ENCODE measurements at regions not wholly inside any gene's neighbourhood (a gene's known extent, or its start where the extent isn't known, plus 50 kb on each side); places are given as distances from the start of the nearest gene placed in this dataset.

DNA sequence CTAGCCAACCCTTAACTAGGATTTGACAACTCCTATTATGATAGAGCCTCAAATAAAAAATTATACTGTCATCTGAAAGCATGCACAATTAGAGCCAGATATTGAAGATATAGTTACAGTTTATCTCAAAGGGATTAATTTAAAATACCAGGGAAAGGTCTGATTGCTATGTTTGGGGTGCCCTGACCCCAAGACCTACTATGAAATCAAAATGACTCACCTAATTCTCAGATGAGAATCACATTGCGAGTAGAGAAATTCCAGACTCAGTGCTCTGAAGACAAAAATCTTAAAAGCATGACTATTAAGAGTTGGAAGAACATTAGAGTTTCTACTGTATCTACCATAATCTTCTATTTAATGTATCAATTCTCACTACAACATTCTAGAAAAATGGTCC, 297.1 kb downstream of the AHR start:
- no peaks in the 10 kb centered on the region for H3K36me3 ChIP-seq (ENCODE audit: insufficient read depth, low read length)
- peaks cover 20% of the 10 kb centered on the region for H3K4me1 ChIP-seq (ENCODE audit: control insufficient read depth, insufficient read depth, low read length)
- no peaks in the 10 kb centered on the region for H3K27me3 ChIP-seq (ENCODE audit: control insufficient read depth, insufficient read depth, low read length)
- H3K4me2 ChIP-seq (ENCODE audit: low read length): no peak overlapping the region
- H3K9ac ChIP-seq (ENCODE audit: low read depth, low read length): no peak overlapping the region
- no peak overlapping the region for H3K4me3 ChIP-seq (ENCODE audit: low read length)
- H3K9me3 ChIP-seq (replicated peaks; ENCODE audit: low read length): no peaks in the 10 kb centered on the region

DNA sequence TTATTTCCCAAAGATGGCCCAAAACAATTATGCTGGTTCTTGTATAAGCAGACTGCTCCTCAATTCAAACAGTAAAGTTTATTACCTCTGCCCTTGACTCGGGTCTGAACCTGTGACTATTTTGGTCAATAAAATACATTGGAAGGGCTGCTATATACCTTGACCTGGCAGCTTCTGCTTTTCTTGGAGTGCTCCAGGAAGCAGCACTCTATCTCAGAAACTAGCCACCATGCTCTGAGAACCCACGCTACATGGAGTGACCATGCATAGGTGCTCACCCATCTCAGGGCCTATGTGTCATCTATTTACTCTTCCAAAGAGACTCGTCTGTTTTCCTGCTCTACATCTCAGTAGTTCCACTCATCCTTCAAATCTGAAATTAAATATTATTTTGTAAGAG, 299.9 kb downstream of the AHR start:
- H3K4me1 ChIP-seq (ENCODE audit: control insufficient read depth, insufficient read depth, low read length): peaks cover 29% of the 10 kb centered on the region
- H3K36me3 ChIP-seq (ENCODE audit: insufficient read depth, low read length): no peaks in the 10 kb centered on the region
- no peaks in the 10 kb centered on the region for H3K27me3 ChIP-seq (ENCODE audit: control insufficient read depth, insufficient read depth, low read length)
- no peaks in the 10 kb centered on the region for H3K9me3 ChIP-seq (replicated peaks; ENCODE audit: low read length)
- no peak overlapping the region for H3K4me2 ChIP-seq (ENCODE audit: low read length)
- H3K4me3 ChIP-seq (ENCODE audit: low read length): no peak overlapping the region
- no peak overlapping the region for H3K9ac ChIP-seq (ENCODE audit: low read depth, low read length)

DNA sequence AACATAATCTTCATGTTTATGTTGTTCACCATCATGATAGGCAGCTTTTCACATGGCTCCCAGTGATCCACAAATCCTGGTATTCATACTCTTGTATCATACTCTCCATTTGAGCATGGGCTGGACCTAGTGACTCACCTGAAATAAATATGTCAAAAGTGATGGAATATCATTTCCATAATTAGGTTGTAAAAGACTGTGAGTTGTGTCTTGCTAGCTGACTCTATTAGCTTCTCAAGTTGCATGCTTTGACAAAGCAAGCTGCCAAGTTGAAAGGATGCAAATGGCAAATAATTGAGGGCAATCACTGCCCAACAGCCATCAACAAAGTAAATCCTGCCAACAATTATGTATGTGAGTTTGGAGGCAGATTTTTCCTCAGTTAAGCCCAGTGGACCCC, 300.4 kb downstream of the AHR start:
- Histone ChIP-seq H3K27me3 (ENCODE audit: control insufficient read depth, insufficient read depth, low read length) (no peaks in the 10 kb centered on the region), H3K9me3 (replicated peaks; ENCODE audit: low read length) (no peaks in the 10 kb centered on the region), H3K36me3 (ENCODE audit: insufficient read depth, low read length) (no peaks in the 10 kb centered on the region), H3K4me1 (ENCODE audit: control insufficient read depth, insufficient read depth, low read length) (peaks cover 29% of the 10 kb centered on the region), H3K9ac (ENCODE audit: low read depth, low read length) (no peak overlapping the region), H3K4me3 (ENCODE audit: low read length) (no peak overlapping the region), H3K4me2 (ENCODE audit: low read length) (no peak overlapping the region)

DNA sequence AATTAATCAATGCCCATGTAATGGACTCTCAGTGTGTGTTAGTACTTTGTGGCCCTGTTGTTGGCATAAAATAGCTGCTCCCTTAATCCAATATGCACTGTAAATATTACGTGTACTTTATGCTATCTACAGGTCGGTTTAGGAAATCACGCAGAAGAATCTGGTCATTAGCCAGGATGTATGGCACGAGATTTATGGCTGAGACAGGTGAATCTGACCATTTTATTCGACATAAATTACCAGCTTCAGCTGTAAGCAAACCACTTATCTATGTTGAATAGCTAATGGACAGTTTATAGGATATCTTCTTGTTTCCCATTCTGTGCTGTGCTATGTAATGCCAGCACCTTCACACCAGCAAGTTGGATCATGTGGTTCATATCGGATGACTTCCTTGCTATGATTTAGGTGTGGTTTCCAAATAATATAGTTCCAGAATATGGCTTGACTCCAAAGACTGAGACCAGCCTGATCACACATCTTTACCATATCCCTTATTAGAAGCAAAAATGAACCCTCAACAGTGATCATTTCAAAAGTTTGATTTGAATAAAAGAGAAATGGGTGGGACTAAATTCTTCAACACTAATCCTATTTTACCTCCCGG, 301.4 kb downstream of the AHR start:
- Histone ChIP-seq H3K4me2 (ENCODE audit: low read length) (peak overlapping the region; percentile 56), H3K27me3 (ENCODE audit: control insufficient read depth, insufficient read depth, low read length) (no peaks in the 10 kb centered on the region), H3K9me3 (replicated peaks; ENCODE audit: low read length) (no peaks in the 10 kb centered on the region), H3K4me1 (ENCODE audit: control insufficient read depth, insufficient read depth, low read length) (peaks cover 29% of the 10 kb centered on the region), H3K4me3 (ENCODE audit: low read length) (peak overlapping the region; percentile 8), H3K9ac (ENCODE audit: low read depth, low read length) (peak overlapping the region; percentile 16), H3K36me3 (ENCODE audit: insufficient read depth, low read length) (no peaks in the 10 kb centered on the region)

DNA sequence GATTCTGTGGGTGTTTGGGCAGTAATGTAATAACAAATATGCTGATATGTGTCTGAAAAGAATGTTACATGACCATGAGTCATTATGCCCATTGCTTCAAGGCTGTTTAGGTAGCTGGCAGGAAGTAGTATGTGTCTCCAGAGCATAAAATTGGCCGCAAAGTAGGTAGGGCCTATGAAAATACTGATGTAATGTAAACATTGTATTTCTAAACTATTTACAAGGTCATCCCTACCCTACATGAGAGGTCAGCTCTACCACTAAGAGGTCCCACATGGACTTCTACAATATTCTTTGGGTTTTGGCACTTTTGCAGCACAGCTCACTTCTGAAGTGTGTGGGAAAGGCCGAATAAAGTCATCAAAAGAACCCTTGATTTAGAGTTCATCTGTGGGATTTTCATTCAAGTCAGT, 301.9 kb downstream of the AHR start:
- H3K27me3 ChIP-seq (ENCODE audit: control insufficient read depth, insufficient read depth, low read length): no peaks in the 10 kb centered on the region
- peak overlapping the region; percentile 21 for H3K4me2 ChIP-seq (ENCODE audit: low read length)
- H3K4me1 ChIP-seq (ENCODE audit: control insufficient read depth, insufficient read depth, low read length): peaks cover 29% of the 10 kb centered on the region
- H3K4me3 ChIP-seq (ENCODE audit: low read length): no peak overlapping the region
- H3K9me3 ChIP-seq (replicated peaks; ENCODE audit: low read length): no peaks in the 10 kb centered on the region
- H3K36me3 ChIP-seq (ENCODE audit: insufficient read depth, low read length): no peaks in the 10 kb centered on the region
- H3K9ac ChIP-seq (ENCODE audit: low read depth, low read length): peak overlapping the region; percentile 45

DNA sequence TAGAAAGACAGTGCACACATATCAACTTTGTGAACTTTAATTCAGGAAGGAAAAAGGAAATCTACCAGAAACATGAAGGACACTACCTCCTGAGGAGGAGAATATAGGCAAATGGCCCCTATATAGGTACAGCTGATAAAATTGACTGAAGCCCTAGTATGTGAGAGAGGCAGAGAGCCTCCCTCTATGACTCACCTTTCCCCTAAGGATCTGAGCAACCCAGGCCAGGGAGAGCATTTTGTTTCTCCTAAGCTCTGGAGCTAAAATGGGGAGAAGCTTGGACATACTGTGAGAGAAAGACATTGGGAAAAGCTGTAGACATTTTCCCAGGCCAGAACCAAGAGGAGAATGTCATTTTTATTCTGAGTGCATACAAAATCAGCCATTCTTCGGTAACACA, 303.5 kb downstream of the AHR start:
- peaks cover 29% of the 10 kb centered on the region for H3K4me1 ChIP-seq (ENCODE audit: control insufficient read depth, insufficient read depth, low read length)
- H3K9me3 ChIP-seq (replicated peaks; ENCODE audit: low read length): no peaks in the 10 kb centered on the region
- H3K4me3 ChIP-seq (ENCODE audit: low read length): no peak overlapping the region
- H3K4me2 ChIP-seq (ENCODE audit: low read length): no peak overlapping the region
- no peak overlapping the region for H3K9ac ChIP-seq (ENCODE audit: low read depth, low read length)
- no peaks in the 10 kb centered on the region for H3K27me3 ChIP-seq (ENCODE audit: control insufficient read depth, insufficient read depth, low read length)
- H3K36me3 ChIP-seq (ENCODE audit: insufficient read depth, low read length): no peaks in the 10 kb centered on the region

DNA sequence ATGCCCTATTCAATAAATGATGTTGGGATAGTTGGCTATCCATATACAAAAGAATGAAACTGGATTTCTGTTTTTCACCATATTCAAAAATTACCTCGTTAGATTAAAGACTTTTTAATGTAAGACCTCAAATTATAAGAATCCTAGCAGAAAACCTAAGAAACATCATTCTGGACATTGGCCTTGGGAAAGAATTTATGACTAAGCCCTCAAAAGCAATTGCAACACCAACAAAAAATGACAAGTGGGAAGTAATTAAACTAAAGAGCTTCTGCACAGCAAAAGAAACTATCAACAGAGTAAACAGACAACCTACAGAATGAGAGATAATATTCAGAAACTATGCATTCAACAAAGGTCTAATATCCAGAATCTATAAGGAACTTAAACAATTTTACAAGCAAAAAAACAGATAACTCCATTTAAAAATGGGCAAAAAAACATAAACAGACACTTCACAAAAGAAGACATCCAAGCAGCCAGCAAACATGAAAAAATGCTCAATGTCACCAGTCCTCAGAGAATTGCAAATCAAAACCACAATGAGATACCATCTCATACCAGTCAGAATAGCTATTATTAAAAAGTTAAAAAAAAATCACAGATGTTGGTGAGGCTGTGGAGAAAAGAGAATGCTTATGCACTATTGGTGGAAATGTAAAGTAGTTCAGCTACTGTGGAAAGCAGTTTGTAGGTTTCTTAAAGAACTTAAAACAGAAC, 309.8 kb downstream of the AHR start:
- Histone ChIP-seq H3K4me1 (ENCODE audit: control insufficient read depth, insufficient read depth, low read length) (peaks cover 13% of the 10 kb centered on the region), H3K36me3 (ENCODE audit: insufficient read depth, low read length) (no peaks in the 10 kb centered on the region), H3K9ac (ENCODE audit: low read depth, low read length) (peak overlapping the region; percentile 31), H3K4me2 (ENCODE audit: low read length) (peak overlapping the region; percentile 47), H3K9me3 (replicated peaks; ENCODE audit: low read length) (no peaks in the 10 kb centered on the region), H3K4me3 (ENCODE audit: low read length) (no peak overlapping the region), H3K27me3 (ENCODE audit: control insufficient read depth, insufficient read depth, low read length) (no peaks in the 10 kb centered on the region)

DNA sequence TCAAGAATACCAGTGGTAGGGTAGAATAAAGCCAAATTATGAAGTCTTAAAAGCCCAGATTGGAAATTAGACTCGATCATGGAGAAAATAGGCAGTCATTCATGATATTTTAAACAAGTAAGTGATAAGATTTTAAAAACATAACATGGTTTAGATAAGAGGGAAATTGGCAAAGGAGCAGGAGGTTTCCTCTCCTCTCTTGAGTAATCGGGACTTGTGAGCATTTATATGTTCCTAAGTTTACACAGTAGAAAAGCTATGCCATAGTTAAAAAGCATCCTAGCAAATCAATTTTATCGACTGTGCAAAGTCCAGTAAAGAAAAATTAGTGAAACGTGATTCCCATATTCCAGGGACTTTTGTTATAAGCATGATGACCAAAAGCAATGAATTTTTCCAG, 313.2 kb downstream of the AHR start:
- Histone ChIP-seq H3K4me2 (ENCODE audit: low read length) (no peak overlapping the region), H3K36me3 (ENCODE audit: insufficient read depth, low read length) (no peaks in the 10 kb centered on the region), H3K4me3 (ENCODE audit: low read length) (no peak overlapping the region), H3K4me1 (ENCODE audit: control insufficient read depth, insufficient read depth, low read length) (peaks cover 13% of the 10 kb centered on the region), H3K27me3 (ENCODE audit: control insufficient read depth, insufficient read depth, low read length) (no peaks in the 10 kb centered on the region), H3K9me3 (replicated peaks; ENCODE audit: low read length) (no peaks in the 10 kb centered on the region), H3K9ac (ENCODE audit: low read depth, low read length) (no peak overlapping the region)

DNA sequence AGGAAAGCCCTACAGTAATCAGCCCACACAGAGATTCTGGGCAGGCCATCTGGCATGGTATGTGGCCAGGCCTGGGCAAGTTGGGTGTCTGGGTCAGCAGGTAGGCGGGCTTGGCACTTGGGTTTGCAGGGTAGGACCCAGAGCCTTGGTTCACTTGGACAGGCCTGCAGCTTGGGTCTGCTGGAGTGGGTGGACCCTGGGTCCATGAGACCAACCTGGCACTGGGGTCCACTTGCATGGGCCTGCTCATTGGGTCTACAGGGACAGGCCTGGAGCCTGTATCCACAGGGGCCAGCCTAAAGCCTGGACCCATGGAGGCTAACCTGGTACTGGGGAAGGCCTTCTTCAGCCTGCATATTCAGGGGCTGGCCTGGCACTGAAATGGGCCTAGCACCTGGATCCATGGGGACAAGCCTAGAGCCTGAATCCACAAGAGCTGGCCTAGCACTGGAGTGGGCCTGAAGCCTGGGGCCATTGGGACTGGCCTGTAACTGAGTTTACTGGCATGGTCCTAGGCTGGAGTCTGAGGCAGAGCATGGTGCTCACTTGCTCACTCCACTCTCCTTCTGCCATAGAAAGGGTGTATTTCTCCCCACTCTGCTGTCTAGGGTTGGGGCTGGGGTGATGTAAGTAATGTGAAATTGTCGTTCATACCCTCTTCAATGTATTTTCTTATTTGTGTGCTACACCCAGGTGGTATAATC, 315.0 kb downstream of the AHR start:
- Histone ChIP-seq H3K4me2 (ENCODE audit: low read length) (no peak overlapping the region), H3K4me3 (ENCODE audit: low read length) (no peak overlapping the region), H3K27me3 (ENCODE audit: control insufficient read depth, insufficient read depth, low read length) (no peaks in the 10 kb centered on the region), H3K9me3 (replicated peaks; ENCODE audit: low read length) (no peaks in the 10 kb centered on the region), H3K36me3 (ENCODE audit: insufficient read depth, low read length) (no peaks in the 10 kb centered on the region), H3K9ac (ENCODE audit: low read depth, low read length) (no peak overlapping the region), H3K4me1 (ENCODE audit: control insufficient read depth, insufficient read depth, low read length) (peaks cover 5% of the 10 kb centered on the region)

DNA sequence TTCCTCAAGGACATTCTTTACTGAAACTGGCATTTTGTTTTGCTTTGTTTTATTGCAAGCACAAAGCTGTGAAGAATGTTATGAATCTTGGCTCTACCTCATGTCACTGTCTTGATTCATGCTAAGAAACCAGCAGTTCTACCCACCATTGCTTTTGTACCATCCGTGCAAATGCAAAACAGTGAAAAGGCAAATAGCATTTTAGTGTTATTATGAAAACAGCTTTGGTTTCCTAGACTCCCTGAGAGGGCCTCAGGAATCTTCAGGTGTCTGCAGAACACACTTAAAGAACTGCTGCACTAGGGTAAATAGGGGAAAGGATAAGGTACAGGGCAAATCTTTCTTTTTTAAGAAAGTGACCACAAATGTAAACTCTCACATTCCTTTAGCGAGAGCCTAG, 318.9 kb downstream of the AHR start:
- Histone ChIP-seq H3K4me3 (ENCODE audit: low read length) (no peak overlapping the region), H3K27me3 (ENCODE audit: control insufficient read depth, insufficient read depth, low read length) (no peaks in the 10 kb centered on the region), H3K9ac (ENCODE audit: low read depth, low read length) (no peak overlapping the region), H3K4me2 (ENCODE audit: low read length) (no peak overlapping the region), H3K36me3 (ENCODE audit: insufficient read depth, low read length) (no peaks in the 10 kb centered on the region), H3K4me1 (ENCODE audit: control insufficient read depth, insufficient read depth, low read length) (no peaks in the 10 kb centered on the region), H3K9me3 (replicated peaks; ENCODE audit: low read length) (no peaks in the 10 kb centered on the region)

DNA sequence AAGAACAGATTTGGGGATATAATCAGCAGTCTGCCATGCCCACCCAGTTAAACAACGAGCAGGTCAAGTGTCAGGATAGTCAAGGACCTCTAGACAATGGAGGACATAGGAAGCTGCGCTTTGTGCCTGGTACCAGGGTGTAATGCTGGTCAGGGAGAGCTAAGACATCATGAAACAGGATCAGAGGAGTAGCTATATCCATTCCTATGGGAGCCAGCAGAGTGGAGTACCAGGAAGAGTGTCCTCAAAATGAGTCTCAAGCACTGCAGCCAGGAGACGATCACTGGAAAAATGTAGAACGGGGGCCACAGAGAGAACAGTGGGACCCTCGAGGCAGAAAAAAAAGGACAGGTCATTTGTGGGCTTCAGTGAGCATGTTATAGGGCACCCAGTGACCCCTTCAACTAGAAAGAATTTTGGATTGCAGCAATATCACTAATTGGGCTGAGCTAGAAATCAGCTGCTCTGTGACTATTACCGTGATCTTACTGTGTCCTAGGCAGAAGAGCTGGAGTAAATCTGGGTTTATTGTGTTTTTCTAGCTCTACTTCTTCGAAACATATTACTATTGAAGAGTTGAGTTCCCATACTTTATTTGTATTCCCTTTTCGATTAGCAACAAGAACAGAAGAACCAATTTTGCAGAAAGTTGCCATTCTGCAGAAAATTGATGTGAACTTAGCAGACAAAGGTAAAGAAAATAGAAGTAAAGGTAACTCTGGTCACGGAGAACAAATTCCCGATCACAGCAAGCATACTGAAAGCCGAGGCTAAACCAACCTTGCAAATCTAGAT, 319.6 kb downstream of the AHR start:
- Histone ChIP-seq H3K27me3 (ENCODE audit: control insufficient read depth, insufficient read depth, low read length) (no peaks in the 10 kb centered on the region), H3K9ac (ENCODE audit: low read depth, low read length) (no peak overlapping the region), H3K4me3 (ENCODE audit: low read length) (no peak overlapping the region), H3K4me1 (ENCODE audit: control insufficient read depth, insufficient read depth, low read length) (no peaks in the 10 kb centered on the region), H3K9me3 (replicated peaks; ENCODE audit: low read length) (no peaks in the 10 kb centered on the region), H3K4me2 (ENCODE audit: low read length) (no peak overlapping the region), H3K36me3 (ENCODE audit: insufficient read depth, low read length) (no peaks in the 10 kb centered on the region)

Data from skeletal muscle satellite cell (primary cell).